GM21447 (cell line): ENCODE measurements at regions not wholly inside any gene's neighbourhood (a gene's known extent, or its start where the extent isn't known, plus 50 kb on each side); places are given as distances from the start of the nearest gene placed in this dataset.

Experiments
- ATAC-seq: cut with Tn5 transposase; IDR thresholded peaks from one replicate; pipeline ENCODE4 v1.9.1; 2021; ENCODE audit not compliant: unreplicated experiment

DNA sequence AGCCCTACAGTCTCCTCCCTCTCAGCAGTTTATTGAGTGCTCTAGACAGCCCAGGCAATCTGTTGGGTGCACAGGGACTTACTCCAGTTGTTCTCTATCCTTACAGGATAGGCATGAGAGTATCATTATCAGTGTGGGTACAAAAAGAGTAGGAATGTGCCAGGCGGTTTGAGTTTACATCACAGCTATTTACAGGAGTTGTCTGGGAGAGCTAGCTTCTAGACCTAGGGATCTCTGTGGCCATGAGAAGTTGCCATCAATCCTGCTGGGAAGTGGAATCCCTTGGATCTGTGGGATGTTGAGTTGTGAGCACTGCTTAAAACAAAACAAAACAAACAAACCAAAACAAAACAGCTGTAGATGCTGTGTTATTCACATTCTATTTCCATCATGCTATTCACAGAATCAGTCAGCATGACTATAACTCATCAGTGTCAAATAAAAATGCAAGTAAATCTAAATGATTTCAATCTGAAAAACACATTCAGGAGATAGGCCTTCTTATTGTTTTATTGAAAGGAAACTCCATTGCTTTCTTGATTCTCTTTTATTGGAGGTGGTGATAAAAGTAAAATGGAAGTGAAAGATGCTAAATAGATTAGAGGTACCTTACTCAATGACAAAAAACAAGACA lies 552.4 kb upstream of the ZNF608 start:
- no peak for ATAC-seq

DNA sequence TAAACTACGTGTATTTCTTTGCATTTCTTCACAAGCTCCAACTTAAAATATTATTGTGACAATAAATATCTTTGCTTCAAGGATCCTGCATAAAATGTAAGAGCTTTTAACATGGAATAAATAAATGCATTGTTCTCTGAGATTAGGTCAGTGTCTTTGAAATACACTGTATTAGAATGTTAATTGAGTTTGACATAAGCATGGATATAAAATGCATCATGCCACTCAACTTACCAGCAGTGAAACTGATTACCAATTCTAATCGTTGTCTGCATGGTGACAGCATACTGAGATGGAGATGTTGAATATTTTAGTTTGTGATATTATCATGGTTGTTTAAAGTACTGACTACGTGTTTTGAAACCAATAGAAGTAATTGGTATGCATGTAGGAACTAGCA lies 555.3 kb upstream of the ZNF608 start:
- no peak for ATAC-seq

DNA sequence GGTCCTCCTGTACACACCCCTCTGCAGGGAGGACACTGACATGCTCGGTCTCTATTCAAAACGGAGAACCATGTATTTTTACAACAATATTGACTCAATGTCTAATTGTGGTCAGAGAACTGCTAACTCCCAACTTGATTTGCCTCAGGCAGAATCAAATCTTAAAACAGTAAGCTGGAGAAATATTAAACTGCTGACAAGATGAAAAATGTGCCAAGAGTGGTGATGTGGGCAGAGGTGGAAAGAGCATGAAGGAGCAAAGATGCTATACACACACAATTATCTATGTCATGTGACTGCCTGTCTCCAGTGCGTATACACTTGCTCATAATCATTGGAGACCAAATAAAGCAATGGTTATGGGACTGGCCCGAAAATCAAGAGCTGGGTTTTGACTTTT lies 556.1 kb upstream of the ZNF608 start:
- ATAC-seq: no peak

DNA sequence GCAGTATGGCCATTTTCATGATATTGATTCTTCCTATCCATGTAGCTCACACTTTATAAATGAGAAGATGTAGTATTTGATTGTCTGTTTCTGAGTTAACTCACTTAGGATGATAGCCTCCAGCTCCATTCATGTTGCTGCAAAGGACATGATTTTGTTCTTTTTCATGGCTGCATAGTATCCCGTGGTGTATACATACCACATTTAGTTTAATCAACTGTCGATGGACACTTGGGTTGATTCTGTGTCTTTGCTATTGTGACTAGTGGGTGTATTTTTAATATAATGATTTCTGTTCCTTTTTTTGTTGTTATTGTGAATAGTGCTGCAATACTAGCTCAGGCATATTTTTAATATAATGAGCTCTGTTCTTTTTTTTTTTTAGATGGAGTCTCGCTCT lies 560.3 kb upstream of the ZNF608 start:
- ATAC-seq: no peak

DNA sequence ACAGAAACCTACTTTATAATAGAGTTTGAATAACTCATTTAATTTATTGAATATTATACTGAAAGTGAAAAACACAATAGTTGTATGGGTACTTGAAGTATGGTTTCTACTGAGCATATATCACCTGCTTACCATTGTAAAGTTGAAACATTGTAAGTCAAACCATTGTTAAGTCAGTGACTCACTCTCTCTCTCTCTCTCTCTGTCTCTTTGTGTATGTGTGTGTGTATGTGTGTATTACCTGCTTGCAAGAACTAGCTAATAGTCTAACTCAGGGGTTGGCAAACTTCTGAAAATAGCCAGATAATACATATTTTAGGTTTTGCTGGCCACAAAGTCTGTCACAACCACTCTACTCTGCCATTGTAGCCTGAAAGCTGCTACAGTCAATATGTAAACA lies 564.3 kb upstream of the ZNF608 start:
- no peak for ATAC-seq

DNA sequence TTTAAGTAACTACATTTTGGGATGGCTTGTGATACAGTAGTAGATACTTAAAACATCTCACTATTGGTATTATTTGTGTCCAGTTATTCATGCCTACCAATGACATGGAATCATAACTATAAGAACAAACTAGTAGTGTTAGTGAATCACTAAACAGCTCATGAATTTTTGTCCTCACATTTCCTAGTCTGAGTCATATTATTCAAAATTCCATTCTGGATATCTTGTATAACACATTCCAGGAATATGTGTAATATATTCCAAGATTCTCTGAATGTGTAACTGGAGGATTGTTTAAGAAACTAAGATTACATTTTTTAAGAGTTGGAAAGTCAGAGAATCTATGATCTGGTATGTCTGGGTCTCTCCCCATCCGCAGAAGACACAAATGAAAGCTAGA lies 565.3 kb upstream of the ZNF608 start:
- ATAC-seq: no peak

DNA sequence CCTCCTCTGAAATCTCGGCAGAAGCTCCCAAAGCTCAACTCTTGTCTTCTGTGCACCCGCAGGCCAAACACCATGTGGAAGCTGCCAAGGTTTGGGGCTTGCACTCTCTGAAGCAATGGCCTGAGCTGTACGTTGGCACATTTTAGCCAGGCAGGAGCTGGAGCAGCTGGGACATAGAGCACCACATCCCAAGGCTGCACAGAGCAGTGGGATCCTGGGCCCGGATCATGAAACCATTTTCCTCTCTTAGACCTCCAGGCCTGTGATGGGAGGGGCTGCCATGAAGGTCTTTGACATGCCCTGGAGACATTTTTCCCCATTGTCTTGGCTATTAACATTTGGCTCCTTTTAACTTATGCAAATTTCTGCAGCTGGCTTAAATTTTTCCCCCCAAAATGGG lies 567.1 kb upstream of the ZNF608 start:
- no peak for ATAC-seq

DNA sequence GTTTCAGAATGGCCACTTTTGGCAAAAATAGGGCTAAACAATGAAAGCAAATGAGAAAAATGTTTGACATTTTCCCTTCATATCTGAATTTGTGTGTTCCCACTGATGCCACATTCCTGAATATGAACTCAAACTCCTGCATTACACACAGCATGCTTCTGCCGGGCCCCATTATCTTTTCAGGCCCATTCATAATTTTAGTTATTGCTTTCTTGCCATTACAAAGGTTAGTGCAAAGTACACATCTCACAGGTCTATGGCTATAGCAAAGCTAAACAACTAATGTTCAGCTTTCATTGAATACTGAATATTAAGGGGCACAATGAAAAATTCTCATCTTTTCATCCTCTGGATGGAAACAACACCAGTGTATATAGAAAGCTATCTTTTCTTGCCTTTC lies 568.9 kb upstream of the ZNF608 start:
- no peak for ATAC-seq

DNA sequence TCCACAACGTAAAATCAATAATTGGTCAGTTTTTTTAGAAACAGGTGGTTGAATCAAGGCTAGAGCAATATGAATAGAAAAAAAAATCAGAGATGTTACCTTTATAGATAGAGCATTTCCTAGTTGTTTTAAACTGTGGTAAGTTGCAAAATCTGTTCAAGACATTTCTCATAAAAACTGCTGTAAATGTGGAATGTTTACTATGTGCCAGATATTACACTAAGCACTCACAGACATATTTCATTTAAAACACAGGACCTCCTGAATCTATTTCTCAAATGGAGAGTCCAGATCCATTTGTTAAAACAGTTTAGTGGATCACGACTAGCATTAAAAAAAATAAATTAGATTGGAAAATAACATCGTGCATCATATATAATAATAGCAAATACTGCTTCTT lies 570.0 kb upstream of the ZNF608 start:
- no peak for ATAC-seq

DNA sequence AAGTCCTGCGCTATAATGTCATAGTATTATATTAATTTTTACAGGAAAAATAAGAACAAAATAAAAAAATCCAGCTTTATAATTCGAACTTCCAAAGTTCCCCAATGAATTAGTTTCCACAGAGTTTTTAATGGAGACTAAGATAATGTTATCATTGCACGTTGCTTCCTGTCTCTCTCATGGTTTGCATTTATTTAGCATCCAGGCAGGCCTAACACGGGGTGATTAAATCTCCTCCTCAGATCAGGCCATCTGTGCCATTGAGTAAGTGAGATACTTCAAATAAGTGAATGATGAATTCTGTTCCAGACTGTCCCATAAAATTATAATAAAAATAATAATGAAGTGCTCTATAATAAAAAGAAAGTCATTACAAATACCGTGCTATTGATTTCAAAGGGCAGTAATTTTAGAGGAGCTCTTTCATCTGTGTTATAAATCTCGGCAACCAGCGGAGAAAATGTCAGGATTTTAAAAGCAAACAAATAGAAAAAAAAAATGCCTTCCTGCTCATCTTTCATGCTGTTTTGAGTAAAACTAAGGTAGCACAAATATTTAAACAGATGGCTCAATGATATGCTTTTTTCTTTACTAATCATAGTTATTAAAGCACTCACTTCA lies 570.6 kb upstream of the ZNF608 start:
- ATAC-seq: no peak

DNA sequence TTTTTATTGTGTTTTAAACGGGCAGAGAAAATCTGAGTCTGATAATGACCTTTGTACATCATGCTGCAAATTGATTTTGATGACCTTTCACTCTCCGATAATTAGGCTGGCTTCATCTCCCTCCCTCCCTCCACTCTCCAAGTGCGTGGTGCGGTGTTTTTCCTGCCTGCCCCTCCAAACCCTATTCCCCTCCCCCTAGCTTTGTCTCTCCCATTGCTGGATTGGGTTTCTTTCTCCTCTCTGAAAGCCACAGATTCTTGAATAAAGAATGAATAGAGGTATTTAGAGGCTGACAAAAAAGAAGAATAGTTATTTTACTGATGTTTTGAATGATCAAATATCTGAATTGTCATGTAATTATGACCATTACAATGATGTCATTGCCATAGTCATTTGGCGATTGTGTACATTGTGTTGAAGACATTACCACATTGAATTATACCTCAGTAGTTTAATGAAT lies 571.1 kb upstream of the ZNF608 start:
- no peak for ATAC-seq

DNA sequence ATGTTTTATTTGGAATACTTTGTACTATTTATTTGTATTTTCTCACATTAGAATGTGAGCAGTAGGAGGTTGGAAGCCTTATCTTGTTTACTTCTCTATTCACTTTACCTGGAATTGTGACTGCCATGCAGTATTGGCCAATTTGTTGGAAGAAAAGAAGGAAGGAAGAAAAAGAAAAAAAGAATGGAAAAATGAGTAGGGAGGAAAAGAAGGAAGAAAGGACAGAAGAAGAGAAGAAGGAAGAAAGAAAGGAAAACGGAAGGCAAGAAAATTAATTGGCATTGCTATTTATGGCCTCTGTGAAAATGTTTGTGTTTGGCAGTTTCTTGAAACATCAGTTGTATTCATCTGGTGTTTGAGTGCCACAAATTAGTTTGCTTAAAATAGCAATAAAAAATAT lies 575.2 kb upstream of the ZNF608 start:
- no peak for ATAC-seq

DNA sequence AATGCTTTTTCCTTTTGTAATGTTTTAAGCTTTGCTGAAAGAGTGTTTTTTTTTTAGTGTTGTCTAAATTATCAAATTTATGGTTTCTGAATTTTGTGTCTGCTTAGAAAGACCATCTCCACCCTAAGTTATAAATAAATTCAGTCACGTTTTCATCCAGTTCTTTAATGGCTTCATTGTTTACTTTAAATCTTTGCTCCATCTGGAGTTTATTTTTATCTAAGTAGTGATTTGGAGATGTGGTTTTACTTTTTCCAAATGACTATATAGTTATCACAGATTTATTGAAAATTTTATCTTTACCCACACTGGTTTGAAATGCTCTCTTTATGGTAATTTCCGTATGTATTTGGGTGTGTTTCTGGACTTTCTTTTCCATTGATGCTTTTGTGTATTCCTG lies 577.2 kb upstream of the ZNF608 start:
- no peak for ATAC-seq

DNA sequence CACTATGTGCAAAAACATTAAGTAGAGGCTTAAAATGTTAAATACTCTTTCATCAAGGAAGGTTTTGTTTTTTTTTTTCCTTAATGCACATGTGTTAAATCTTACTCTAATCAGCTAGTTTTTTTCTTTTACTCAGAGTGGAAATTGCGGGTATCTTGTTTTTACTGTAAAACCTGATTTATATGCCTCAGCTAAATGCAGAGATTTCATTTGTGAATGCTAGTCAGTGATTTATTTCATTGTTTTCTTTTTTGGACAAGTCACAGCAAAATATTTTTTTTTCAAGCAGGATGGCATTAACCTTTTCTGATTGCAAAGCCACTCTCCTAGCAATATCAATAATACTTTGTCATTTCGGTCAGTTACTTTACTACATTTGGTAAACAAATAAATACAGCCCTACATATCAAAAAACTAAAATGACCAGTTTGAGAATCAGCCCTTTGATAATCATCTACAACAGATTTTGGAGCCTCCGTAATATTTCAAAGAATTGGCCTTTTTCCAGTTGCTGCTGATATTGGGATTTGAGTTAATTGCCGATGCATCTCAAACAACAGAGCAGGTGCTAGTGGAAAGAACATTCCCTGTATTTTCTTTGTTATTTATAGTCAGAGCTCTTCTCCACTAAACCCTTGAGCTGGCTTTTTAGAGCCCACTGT lies 579.2 kb upstream of the ZNF608 start:
- ATAC-seq: no peak

DNA sequence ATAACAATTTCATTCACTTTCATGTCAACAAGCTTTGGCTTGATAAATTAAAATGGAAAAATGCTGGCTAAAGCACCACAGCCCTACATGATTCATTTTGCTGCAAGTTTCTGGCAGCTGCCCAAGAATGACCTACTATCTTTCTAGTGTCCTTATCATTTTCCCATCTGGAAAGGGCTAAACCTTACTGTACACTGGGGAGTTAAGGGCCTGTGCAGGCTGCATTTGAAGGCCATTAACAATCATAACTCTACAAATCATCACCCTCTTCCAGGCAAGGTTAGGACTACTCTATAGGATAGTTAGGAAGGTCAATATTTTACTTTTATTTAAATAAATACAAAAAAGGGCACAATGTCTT lies 579.7 kb upstream of the ZNF608 start:
- no peak for ATAC-seq

DNA sequence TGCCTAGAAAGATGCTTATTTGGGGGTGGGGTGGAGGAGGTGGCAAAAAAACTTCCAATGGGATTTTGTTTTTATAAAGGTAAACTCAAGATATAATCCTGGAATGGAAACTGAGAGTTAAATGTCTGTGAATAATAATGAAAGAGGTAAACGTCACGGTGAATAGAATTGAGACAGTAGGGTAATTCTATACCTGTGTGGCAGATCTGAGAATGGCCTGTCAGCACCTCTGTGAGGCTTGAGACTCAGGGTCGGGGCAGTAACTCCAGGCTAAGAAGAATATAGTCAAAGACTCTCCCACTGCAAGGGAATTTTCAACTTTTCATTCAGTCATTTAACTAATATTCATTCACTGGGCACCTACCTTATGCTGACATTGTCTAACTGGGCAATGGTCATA lies 581.2 kb upstream of the ZNF608 start:
- ATAC-seq: no peak

DNA sequence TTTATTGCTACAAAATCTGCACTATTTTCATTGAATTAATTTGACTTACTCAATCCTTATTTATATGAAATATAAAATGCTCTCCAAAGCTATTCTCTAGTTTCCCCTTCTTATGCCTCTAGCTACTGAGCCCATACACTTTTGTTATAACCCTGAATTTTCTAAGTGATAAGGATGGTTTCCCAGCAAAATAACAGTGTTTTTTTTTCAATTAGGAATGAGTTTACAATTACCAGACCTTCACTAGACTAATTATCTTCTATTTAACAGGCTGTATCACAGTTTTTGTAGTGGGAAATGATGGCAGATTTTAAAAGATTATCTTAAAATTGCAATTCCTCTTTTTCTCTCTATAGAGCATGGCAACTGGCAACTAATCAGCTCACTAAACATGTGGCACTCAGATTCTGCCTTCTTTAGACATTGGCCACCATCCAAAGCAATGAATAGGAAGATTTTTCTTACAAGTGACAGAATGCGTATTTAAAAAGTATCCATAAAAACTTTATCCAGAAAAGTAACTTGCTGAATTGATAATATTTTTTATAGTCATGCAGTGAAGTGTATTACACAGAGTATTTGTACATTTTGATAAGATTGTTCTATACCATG lies 585.7 kb upstream of the ZNF608 start:
- ATAC-seq: no peak

DNA sequence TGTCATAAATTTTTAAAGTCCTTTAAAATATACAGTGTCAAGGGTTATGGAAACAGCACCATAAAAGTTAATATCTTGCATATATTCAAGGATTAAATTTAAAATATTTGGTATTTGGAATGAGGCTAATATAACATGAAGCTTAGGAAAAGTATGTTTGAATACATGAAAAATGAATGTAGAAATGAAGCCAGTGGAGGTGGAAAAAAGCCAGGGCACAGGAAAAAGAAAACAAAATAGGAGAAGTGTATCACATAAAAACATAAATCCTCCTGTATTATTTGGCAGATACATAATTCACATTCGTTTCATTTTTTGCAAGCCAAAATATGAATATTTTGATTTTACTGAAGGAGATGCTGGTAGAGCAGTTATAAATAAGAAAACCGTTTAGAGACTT lies 587.0 kb upstream of the ZNF608 start:
- no peak for ATAC-seq

DNA sequence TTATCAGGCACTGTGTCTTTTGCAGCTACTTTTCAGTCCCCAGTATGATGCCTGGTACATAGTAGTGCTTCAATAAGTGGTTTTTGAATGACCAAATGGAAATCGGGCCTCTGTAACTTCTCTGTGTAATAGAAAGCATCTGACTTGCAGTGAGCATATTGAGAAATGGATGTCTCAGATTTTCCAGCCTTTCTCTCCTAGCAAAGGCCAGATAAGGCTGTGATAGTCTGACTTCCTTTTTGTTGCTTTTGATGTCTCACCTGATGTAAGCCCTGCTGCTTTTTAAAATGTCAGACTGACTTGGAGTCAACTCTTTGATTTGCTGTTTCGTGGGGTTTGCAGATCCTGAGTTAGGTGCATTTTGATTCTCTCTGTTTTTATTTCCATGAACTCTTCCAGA lies 590.0 kb upstream of the ZNF608 start:
- ATAC-seq: no peak

DNA sequence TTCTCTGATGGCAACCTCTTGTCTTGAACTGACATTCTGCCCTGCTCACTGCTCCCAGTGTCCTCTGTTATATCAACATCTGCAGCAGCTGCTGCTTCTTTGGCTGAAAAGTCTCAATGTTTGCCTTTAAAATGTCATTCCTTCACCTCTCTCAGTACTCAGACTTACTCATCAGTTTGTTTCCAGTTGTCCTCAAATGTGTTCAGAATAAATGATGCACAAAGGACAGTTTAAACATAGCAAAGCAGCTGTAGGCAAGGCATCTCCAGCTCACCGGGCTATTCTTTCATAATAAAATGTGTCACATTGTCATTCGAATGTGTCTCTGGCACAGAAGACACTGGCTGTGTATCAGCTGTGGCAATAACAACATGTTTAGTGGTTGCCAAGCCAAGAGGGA lies 590.9 kb upstream of the ZNF608 start:
- ATAC-seq: no peak

DNA sequence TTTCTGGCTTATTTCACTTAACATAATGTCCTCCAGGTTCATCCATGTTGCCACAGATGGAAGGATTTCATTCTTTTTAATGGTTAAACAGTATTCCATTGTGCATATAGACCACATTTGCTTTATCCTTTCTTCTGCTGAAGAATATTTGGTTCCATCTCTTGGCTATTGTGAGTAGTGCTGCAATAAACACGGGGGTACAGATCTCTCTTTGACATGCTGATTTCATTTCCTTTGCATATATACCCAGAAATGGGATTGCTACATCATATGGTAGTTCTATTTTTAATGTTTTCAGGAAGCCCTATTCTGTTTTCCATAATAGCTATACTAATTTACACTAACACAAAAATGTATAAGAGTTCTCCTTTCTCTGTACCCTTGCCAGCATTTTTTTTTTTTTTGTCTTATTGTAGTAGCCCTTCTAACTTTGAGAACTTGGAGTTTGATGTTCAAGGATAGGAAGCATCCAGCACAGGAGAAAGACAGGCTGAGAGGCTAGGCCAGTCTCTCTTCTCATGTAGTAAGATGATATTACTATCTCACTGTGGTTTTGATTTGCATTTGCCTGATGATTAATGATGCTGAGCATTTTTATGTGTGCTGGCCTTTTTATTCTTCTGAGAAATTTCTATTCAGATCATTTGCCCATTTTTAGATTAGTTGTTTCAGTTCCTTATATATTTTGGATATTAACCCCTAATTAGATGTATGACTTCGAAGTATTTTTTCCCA lies 592.2 kb upstream of the ZNF608 start:
- ATAC-seq: no peak

DNA sequence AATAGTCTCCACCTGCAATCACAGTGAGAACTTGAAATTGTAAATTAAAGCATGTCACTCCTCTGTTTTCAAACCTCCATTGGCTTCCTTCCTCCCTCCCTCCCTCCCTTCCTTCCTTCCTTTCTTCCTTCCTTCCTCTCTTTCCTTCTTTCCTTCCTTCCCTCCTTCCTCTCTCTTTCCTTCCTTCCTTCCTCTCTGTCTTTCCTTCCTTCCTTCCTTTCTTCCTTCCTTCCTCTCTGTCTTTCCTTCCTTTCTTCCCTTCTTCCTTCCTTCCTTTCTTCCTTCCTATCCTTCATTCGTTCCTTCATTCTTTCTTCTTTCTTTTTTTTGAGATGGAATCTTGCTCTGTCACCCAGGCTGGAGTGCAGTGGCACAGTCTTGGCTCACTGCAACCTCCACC lies 595.0 kb upstream of the ZNF608 start:
- no peak for ATAC-seq
